AG10803 (cell line): ENCODE measurements at regions not wholly inside any gene's neighbourhood (a gene's known extent, or its start where the extent isn't known, plus 50 kb on each side); places are given as distances from the start of the nearest gene placed in this dataset.

Experiments used
- DNase-seq: peaks from one replicate; pipeline ENCODE4 v3.0.0; 2010; ENCODE audit warnings: low read depth
- H3K4me3 ChIP-seq: 2 replicates; pipeline ENCODE4 v1.5.1; 2011; ENCODE audit warnings: mild to moderate bottlenecking, low read length, control low read depth
- CTCF ChIP-seq: conservative IDR thresholded peaks from 2 replicates; pipeline ENCODE4 v1.5.1; 2011; ENCODE audit warnings: mild to moderate bottlenecking, low read length, control low read depth, inconsistent platforms

GRCh38 chr15:92714477-92715401, 59.2 kb upstream of the FAM174B start:
- DNase-seq, result peak; percentile 74
- H3K4me3 ChIP-seq, result peak overlapping the region; percentile 64
- peak; percentile 84 for TF ChIP-seq CTCF

GRCh38 chr15:92715758-92716157, 60.2 kb upstream of the FAM174B start:
- no peak overlapping the region for H3K4me3 ChIP-seq
- DNase-seq, result no peak
- no peak for TF ChIP-seq CTCF

- H3K4me3 ChIP-seq, result no peak overlapping the region
- TF ChIP-seq CTCF, result no peak
Observed at GRCh38 chr15:92719021-92719420, 63.4 kb upstream of the FAM174B start.

GRCh38 chr15:92724144-92724543, 68.6 kb upstream of the FAM174B start:
- no peak overlapping the region for H3K4me3 ChIP-seq
- no peak for TF ChIP-seq CTCF
- DNase-seq, result no peak

More at GRCh38 chr15:92719021-92719420, 63.4 kb upstream of the FAM174B start:
- DNase-seq, result peak; percentile 54

GRCh38 chr15:92725171-92725570, 69.6 kb upstream of the FAM174B start:
- no peak for TF ChIP-seq CTCF
- no peak overlapping the region for H3K4me3 ChIP-seq
- no peak for DNase-seq

- TF ChIP-seq CTCF, result no peak
- DNase-seq, result no peak
- H3K4me3 ChIP-seq, result no peak overlapping the region
Observed at GRCh38 chr15:92728266-92728665, 72.7 kb upstream of the FAM174B start.
